MM.1S (cell line): ENCODE measurements at regions not wholly inside any gene's neighbourhood (a gene's known extent, or its start where the extent isn't known, plus 50 kb on each side); places are given as distances from the start of the nearest gene placed in this dataset.

Experiments
- CTCF ChIP-seq: fragments of 300-600 bp; sonication (generic); IDR thresholded peaks from 2 replicates; pipeline ENCODE4 v1.5.1; 2016; ENCODE audit warnings: antibody characterized with exemption, low read length, mixed read lengths
- EZH2 ChIP-seq: fragments of 300-600 bp; sonication (generic); optimal IDR thresholded peaks from 2 replicates; pipeline ENCODE3; 2017; ENCODE audit warnings: low read depth, mild to moderate bottlenecking, antibody characterized with exemption, low read length, mixed read lengths

GRCh38 chr21:34022627-34023335, 50.6 kb upstream of the MRPS6 start:
- TF ChIP-seq CTCF: no peak
- TF ChIP-seq EZH2: no peak
